Suprapubic skin (tissue), 4 donors: ENCODE measurements at regions not wholly inside any gene's neighbourhood (a gene's known extent, or its start where the extent isn't known, plus 50 kb on each side); places are given as distances from the start of the nearest gene placed in this dataset.

Experiments
- CTCF ChIP-seq, 2 donors: fragments of 200-600 bp in 1 of 2; fragments of 450-650 bp in 1 of 2; sonication (generic) in 1 of 2; IDR thresholded peaks; one replicate each; pipeline ENCODE4 v1.5.1; 2016 to 2019; ENCODE audit warnings: antibody characterized with exemption in 2 of 2, mild to moderate bottlenecking in 1 of 2, moderate library complexity in 1 of 2
- EP300 ChIP-seq: sonication (generic); formaldehyde crosslinking; IDR thresholded peaks from one replicate; pipeline ENCODE4 v1.6.1; 2017; ENCODE audit warnings: antibody characterized with exemption
- POLR2A ChIP-seq, 2 donors: fragments of 450-650 bp; IDR thresholded peaks; one replicate each; pipeline ENCODE4 v1.6.1; 2017; ENCODE audit warnings: antibody characterized with exemption in 2 of 2, mild to moderate bottlenecking in 2 of 2, moderate library complexity in 2 of 2
- POLR2AphosphoS5 ChIP-seq, 3 donors: sonication (generic); formaldehyde crosslinking; IDR thresholded peaks; one replicate each; pipeline ENCODE4 v1.6.1; 2017; ENCODE audit warnings: antibody characterized with exemption in 3 of 3

DNA sequence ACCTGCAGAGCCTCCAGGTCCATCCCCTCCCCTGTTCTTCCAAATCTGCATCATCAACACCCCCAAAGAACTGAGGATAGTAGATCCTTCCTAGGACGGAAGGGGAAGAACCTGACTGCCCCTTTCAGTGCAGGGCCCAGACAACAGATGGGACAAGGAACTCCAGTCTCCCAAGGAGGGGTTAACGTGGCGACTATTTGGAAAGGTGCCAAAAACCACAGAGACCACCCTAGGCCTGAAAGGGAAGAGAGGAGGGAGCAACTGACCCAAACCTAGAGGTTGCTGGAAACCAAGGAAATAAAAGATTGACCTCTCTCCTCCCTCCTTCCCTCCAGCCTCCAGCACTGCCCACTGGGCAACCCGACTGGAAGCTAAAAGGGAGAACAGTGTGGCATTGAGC lies 59.7 kb upstream of the NEURL1B start:
- TF ChIP-seq CTCF (IDR thresholded peaks at IDR 0.05) (no peak), POLR2A (IDR thresholded peaks at IDR 0.05) (no peak), POLR2AphosphoS5 (IDR thresholded peaks at IDR 0.05) (no peak), EP300 (no peak)
